HG02981 (cell line): ENCODE measurements at regions not wholly inside any gene's neighbourhood (a gene's known extent, or its start where the extent isn't known, plus 50 kb on each side); places are given as distances from the start of the nearest gene placed in this dataset.

ENCODE experiments used
- ATAC-seq: cut with Tn5 transposase; IDR thresholded peaks from one replicate; pipeline ENCODE4 v1.9.1; 2021; ENCODE audit warnings: mild to moderate bottlenecking, moderate library complexity; ENCODE audit not compliant: unreplicated experiment

GRCh38 chr6:98657764-98658163 is 176.6 kb upstream of the POU3F2 start:
- ATAC-seq, result no peak

GRCh38 chr6:98669371-98669770 is 165.0 kb upstream of the POU3F2 start:
- no peak for ATAC-seq

GRCh38 chr6:98670045-98670746 is 164.2 kb upstream of the POU3F2 start:
- ATAC-seq, result no peak

DNA sequence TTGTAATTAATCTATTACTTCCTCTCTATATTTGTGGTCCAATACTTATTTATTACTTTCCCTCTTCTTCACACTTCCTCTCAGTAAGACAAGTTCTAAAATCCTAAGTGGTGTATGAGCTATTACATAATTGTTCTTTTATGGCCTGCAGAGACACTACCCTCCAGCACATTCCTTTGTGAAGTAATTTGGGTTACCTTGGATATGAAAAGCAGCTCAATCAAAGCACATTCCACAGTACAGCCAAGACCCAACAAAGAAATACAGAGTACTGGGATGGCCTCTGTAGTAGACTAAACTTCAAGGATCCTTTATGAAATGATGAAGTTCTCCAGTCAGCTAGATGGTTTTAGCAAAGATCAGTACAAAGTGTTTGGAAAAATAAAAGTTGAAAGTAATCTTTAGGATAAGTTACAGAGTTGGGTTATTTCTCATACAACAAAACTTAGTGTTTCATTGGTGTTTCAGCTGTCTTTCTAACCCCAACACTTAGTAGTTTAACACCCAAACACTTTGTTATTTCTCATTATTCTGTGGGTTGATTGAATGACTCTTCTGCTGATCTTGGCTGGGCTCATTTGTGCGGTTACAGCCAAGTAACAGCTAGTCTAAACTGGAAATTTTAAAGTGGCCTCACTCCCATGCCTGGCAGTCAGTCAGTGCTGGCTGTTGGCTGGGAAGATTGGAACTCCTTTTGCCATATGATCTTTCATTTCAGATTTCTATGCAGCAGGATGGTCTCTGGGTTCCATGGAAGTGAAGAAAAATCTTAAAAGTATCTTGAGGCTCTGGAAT is 161.5 kb upstream of the POU3F2 start:
- ATAC-seq, result no peak

DNA sequence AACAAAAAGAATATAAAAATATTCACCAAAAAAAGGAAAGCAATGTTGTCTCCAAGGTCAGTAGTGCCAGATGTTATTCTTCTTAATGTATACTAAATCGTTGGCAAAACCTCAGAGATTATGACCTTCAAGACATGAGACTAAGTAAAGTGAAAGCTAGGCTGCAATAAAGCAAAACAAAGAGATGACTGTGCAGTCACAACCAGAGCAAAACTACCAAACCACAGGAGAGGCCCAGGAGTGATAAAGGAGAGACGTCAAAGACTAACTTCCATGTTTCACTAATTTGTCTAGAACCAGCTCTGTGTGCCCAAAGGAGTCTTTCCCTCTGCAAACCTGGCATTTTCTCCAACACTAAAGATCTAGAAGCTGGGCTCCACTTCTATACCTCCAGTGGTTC is 155.9 kb upstream of the POU3F2 start:
- ATAC-seq, result no peak

DNA sequence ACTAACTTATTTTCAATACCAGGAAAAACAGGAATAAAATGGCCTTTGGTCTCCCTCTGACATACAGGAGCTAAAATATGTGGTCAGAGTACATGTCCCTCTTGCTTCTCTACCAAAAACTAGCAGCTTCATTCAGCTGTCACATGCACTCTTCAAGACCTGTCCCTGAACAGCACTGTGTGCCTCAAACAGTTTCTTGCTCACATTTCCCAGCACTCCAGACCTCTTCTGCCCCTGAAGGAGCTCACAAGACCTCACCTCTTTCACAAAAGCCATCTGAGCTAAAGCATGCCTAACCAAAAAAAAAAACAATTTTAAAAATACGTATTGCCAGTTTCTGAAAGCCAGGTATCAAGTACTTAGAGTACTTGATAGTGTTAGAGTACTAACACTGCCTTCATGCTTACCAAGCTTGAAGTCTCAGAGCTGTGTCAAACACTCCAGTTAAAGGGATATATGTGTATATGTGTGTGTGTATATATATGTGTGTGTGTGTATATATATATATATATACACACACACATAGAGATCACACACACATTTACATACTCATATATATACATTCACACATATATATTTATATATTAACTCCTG is 148.3 kb upstream of the POU3F2 start:
- no peak for ATAC-seq

GRCh38 chr6:98687752-98688151 is 146.6 kb upstream of the POU3F2 start:
- ATAC-seq, result no peak

DNA sequence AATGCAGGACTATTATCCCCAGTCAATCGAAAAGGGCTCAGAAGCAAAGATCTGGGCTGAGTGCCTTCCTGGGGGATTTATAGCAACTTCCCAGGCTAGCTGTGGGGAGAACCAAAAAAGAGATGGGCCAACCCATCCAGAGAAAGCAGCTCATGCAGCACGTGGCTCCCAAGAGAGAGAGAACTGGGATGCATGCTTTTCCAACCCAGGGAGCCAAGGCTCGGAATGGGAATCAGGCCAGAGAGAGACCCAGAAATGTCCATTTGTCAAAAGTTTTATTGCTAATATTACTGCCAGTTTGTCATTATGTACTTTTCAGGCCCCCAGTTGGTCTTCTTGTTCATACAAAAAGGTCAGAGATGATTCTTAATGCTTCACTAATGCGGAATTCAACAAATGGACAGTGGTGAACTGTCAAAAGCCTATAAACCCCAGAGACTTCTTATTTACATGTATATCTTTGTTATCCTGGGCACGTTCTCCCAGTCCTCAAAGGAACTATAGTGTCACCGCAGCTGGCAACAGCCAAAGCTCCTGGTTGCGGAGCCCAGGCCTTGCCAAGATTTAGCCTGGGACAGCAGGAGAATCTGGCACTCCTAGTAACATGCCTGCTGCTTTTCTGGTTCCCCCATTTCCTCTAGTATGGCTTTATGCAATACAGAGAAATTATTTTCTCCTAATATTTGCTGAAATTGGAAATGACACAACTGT is 139.1 kb upstream of the POU3F2 start:
- ATAC-seq, result no peak

DNA sequence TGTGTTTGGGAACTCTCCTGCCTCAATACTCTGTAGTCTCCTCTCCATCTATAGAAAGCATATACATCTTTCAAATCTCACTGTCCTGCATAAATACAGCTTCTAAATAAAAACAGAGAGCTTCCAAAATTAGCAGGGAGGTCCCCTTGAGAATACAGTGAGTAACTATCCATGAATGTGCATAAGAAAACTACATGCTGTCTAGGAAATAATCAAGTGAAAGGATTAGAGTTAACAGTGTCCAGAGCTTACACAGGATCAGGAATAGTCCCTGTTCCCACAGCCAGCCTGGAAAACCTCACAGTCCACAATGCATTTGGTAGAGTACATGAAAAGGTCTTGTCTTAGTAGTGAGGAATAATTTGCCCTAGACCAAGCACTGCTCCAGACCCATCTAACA is 123.0 kb upstream of the POU3F2 start:
- ATAC-seq, result no peak

GRCh38 chr6:98716341-98716740 is 118.0 kb upstream of the POU3F2 start:
- no peak for ATAC-seq

- no peak for ATAC-seq
Observed at GRCh38 chr6:98717322-98717877, 117.0 kb upstream of the POU3F2 start.

DNA sequence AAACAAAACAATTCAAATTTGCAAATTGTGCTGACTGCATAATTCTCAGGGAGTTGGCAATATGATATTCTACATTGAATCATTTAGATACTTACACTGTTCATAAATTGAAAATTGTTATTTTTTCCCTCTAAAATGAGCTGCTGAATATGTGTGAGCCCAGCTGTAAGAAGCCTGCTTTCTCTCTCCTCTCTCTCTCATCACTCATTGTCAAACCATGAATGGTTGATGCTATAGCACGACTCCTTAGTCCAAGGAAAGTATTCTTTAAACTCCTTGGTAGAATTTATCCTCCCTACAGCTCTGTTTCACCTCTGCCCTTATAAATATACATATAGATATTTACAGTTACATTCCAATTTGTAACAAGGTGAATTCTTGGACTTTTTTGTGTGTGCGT is 116.4 kb upstream of the POU3F2 start:
- no peak for ATAC-seq

GRCh38 chr6:98724537-98724936 is 109.8 kb upstream of the POU3F2 start:
- ATAC-seq, result no peak

DNA sequence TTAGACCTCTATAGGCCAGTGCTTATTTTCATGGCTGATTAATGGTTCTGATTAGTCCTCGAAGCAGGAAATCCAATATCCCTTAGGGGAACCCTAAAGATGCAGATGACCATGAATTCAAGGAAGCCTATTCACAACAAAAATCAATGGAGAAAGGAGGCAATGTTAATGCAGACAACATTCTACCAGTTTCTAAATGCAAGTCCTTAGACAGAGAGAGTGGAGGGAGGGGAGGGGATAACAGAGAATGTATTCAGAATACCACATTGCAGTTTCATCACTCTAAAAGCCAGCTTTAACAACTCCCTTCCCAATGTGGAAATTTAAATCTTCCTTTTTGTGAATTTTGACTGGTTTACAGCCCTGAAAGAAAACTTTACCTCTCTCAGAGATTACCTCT is 87.1 kb upstream of the POU3F2 start:
- no peak for ATAC-seq

DNA sequence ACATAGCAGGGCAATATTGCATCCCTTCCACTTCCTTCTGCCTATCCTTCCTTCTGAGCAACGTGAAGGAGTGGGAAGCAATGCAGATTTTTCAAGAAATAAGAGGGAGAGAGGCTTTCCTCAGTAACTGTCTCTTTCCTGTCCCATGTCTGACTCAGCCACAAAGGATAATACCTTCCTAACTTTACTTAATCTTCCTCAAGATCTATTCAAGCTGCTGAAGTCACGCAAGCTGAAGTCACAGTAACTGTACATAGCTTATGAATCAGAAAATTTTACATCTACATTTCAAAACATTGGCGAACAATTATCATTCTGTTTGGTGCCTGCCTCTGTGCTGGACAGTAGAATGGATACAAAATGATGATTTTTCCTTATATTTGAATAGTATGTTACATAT is 86.4 kb upstream of the POU3F2 start:
- ATAC-seq, result no peak

- ATAC-seq, result no peak
Observed at GRCh38 chr6:98759459-98759858, 74.9 kb upstream of the POU3F2 start.

GRCh38 chr6:98764373-98764911 is 69.9 kb upstream of the POU3F2 start:
- ATAC-seq, result no peak

DNA sequence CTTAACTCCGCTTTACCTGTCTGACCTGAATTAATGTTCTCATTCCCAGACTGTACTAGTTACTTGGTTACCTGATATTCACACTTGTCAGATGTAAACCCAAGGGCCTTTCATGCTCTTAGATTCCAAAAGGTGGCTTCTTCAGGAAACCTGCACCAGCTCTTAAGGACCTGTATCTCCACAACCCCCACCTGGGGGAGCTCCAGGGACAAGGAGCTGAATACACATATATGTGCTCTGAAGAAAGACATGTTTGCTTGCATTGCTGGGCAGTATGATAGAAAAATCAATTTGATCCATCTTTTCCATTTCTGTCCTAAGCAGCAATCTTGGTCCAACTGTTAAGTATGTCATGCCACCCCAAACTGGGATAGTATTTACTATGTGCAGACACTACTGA is 64.8 kb upstream of the POU3F2 start:
- no peak for ATAC-seq

- ATAC-seq, result no peak
Observed at GRCh38 chr6:98775205-98775604, 59.2 kb upstream of the POU3F2 start.

- ATAC-seq, result peak; percentile 99
Observed at GRCh38 chr6:98777762-98778161, 56.6 kb upstream of the POU3F2 start.

GRCh38 chr6:98779618-98780017 is 54.8 kb upstream of the POU3F2 start:
- ATAC-seq, result no peak
